ENCODE measurements at regions not wholly inside any gene's neighbourhood (a gene's known extent, or its start where the extent isn't known, plus 50 kb on each side); places are given as distances from the start of the nearest gene placed in this dataset.
"Not testable (repeated sequence)": the region's sequence is repeated elsewhere in the genome, so short reads cannot be mapped to it uniquely, and the experiment has no call there.

DNA sequence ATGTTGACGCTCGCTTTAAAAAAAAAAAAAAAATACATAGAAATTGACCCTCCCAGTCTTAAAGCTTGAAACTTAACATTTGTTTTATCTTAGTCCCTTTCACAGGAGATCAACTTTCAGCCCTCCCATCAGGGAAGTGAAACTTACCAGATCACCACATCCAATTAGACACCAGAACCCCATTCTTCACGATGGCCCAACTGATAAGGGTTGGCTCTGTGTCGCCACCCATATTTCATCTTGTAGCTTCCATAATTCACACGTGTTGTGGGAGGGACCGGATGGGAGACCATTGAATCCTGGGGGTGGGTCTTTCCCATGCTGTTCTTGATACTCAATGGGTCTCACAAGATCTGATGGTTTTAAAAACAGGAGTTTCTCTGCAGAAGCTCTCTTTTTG, 629.4 kb upstream of the KCND2 start:
- no peak for DNase-seq

DNA sequence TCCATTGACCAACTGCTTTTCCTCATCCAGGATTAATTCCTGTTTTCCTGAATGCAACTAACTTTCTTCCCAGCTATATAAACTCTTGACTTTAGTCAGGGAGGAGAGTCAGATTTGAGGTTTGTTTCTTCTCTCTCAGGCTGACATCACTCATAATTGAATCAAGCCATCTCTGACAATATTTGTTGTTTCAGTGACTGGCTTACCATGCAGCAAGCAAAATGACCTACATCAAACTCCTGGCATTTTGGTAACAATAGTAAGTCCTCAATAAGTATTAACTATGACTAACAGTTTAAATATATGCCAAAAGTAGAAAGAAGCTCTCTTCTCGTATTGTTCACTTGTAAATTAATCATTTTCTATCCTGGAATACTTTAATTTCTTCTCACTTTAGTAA, 625.7 kb upstream of the KCND2 start:
- DNase-seq = no peak

DNA sequence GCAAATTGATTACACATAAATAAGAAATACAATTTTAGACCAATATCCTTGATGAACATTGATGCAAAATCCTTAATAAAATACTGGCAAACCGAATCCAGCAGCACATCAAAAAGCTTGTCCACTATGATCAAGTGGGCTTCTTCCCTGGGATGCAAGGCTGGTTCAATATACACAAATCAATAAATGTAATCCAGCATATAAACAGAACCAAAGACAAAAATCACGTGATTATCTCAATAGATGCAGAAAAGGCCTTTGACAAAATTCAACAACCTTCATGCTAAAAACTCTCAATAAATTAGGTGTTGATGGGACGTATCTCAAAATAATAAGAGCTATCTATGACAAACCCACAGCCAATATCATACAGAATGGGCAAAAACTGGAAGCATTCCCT, 624.2 kb upstream of the KCND2 start:
- not testable (repeated sequence) for DNase-seq

DNA sequence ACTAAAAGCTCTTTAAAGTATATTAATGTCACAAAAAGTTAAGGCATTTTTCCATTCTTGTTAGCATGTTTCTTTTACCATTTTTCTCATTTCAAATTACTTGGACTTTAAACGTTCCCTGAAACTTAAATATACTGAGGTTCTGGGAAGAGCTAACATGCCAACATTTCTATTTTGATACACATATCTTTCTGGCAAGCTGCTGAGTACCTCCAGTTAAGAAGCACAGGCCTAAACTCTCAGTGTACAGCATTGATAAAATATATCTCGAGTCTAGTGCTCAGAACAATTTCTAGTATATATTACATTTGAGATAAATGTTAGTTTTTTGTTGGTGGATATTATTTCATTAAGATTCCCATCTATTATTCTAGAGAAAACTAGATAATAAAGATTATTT, 612.9 kb upstream of the KCND2 start:
- no peak for DNase-seq

DNA sequence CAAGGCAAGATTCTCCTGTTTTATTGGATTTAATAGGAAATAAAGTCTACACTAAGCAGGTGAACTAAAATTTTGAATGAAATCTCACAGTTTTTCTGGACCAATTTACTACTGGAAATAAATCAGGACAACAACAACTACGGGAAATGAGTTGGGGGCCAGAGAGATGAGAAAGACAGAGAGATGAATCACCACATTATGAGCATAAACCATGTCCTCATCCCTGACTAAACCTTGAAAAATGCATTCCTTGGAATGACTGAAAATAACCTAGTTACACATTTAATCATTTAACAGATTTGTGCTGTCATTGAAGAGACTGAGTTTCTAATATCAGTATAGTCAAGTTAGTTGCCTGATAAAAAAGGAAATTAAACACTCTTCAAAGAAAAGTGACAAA, 608.4 kb upstream of the KCND2 start:
- no peak for DNase-seq

DNA sequence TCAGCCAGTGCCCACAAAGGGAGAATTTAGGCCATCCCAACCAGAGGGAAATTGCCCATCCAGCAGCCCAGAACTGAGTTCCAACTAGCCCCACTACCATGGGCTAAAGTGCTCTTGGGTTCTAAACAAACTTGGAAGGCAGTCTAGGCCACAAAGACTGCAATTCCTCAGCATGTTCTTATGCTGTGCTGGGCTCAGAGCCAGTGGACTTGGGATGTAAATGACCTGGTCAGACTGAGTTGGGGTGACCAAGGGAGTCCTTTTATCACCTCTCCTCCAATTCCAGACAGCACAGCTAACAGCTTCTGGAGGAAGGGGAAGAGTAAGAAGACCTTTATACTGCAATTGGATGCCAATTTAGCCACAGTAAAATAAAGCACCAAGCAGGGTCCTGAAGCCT, 607.2 kb upstream of the KCND2 start:
- DNase-seq = no peak

DNA sequence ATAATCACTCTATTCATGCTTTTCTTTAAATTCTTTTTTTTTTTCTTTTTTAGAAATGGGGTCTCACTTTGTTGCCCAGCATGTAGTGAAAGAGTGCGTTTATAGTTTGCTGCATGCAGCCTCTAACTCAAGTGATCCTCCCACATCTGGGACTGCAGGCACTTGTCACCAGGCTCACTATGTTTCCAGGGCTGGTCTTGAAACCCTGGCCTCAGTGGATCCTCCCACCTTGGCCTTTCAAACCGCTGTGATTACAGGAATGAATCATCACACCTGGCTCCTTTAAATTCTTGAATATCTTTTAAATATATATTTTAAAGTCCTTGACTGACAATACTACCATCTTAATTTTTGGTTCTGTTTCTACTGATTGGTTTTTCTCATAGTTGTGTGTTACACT, 591.6 kb upstream of the KCND2 start:
- DNase-seq = no peak

DNA sequence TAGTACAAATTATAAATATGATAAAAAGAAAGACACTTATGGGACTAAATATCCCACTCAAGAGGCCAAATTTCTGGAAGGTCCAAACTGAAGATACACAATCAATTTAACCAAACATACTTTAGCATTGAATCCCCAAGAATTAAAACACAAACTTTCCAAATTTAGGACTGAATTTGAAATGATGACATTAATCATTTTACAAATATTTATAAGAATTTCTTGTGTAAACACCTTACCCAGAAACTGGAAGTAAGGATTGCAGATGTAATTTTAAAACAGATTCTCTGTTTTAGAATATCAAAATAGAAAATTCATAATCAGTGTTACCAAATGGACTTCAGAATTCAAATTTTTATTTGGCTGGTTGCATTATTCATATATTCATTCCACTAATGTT, 588.2 kb upstream of the KCND2 start:
- no peak for DNase-seq

DNA sequence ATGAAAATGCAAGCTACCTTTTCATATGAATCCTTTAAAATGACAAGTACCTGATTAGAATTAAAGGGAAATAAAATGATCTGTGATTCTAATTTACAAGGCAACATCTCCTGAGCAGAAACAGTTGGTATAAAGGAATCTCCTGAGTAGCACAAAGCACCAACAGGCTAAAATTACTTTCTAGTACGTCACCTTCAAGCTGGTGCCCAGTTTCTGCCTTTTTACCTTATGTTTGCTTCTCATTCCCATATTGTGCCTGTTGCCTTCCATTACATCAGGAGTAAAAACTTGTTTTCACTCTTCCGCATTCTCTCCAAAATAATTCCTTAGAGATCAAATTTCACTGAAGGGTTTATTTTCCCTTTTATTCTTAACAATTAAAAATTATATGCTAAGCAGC, 587.1 kb upstream of the KCND2 start:
- no peak for DNase-seq

DNA sequence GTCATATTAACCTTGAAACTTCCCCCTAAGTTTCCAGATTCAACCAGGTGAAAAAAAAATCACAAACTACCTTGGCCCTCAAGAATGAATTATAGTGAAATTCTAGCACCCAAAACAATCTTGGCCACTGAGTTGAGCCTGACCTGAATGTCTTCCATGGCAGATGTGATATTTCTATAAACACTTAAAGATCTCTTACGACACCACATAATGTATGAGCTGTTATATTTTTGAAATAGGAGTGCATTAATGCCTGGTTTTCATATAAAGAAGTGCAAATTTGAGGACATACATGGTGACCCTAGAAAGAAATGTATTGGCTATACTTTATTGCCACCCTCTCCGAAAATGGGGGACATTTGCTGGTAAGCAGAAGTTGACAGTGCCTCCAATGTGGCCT, 584.1 kb upstream of the KCND2 start:
- no peak for DNase-seq

DNA sequence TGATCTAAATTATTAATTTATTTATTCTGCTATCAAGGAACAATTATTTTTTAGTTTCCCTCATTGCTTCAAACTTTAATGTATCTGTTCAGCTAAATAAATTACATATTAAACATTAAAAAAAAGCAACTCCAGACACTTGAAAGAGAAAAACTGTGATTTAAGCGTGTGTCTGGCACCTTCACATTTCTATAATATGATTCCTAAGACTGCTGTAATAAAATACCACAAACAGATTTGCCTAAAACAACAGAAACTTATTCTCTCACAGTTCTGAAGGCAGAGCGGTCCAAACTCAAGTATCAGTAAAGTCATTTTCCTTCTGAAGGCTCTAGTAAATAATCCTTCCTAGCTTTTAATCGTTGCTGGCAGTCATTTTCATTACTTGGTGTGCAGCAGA, 580.4 kb upstream of the KCND2 start:
- DNase-seq = no peak

DNA sequence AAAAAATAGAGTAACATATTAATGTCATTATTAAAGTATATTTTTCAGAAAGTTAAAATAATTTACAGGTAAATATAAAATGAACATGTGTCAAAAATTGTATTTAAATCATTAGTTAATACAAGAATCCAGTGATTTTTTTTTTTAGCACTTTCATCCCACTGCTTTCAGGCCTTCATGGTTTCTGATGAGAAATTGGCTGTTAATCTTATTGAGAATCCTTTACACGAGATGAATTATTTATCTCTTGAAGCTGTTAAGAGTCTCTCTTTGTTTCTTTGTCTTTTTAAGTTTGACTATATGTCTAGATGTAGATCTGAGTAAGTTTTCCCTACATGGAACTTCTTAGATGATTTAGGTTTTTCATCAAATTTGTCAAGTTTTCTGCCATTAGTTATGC, 578.5 kb upstream of the KCND2 start:
- DNase-seq = no peak

DNA sequence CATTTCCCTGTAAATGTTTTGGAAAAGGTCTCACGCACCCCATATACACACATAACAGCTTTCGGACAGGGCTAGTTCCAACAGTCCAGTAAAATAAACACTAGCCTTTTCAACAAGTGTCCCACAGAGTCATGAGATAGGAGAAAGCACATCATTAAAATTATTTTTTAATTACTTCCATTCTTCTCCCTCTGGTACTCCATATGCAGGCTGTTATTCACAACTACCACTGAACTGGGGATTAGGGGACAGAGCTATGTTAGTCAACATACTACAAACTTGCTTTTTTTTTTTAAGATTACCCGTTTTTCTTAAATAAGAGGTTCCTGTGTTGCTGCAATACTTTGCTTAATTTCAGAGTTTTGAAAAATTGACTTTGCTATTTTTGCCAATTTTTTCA, 576.6 kb upstream of the KCND2 start:
- DNase-seq = no peak

DNA sequence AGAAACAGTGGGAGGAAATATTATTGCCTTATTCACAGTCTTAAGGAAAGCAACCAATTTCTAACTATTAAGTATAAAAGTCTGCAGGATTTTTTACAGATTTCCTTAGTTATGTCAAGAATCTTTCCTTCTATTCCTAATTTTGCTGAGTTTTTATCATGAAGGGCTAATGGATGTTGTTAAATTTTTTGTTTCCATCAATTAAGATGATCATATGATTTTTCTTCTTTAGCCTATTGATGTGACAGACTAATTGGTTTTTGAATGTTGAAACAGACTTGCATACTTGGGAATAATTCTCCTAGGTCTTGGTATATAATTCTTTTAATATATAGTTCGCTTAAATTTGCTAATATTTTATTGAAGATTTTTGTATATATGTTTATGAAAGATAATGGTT, 569.1 kb upstream of the KCND2 start:
- DNase-seq = no peak

DNA sequence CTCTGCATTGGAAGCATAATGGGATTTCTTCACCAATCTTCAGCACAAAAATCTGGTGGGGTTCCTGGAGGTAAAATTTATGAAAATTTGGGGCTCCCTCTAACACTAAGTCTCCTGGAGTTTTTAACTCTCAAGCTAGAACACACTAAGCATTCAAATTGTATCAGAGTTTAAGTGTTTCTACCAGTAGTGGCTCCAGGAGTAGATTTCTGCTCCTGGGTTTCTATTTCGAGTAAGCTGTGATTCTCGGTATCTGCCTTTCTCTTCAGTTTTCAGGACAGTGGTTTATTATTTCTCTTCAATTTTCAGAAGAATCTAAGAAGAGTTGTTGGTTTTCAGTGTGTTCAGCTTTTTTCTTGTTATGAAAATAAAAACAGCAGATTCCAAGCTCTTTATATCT, 566.4 kb upstream of the KCND2 start:
- no peak for DNase-seq

DNA sequence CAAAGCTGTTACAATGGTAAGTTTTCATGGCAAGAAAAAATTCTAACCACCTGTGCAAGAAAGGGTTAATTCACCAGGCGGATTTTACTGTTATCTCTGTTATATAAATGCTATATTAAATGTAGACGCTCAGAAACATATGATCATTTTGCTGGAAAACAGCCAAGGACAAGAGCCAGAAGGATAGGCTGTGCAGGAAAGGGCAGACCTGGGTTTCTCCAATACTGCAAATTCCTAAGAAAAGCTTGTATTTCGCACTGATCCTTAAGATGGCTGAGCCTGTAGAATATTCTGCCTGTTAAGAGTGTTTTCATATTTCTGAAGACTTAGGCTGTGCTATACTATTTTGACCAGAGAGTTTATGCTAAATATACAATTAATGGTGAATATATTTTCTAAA, 564.1 kb upstream of the KCND2 start:
- no peak for DNase-seq

DNA sequence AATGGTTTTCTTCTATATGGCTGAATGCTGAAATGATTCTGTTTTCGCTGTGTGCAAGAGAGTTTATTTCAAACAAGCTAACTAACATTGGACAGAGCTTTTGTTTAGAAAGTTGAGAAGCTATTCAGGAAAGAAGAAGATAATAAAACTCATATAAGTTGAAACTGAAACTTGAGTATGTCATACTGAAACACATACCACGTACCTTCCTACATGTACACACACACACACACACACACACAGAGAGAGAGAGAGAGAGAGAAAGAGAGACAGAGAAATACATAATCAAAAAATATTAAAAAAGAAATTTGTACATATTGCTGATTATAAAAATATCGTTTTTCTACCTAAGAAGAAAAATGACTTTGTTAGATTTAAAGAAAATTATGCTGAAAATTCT, 561.9 kb upstream of the KCND2 start:
- no peak for DNase-seq

DNA sequence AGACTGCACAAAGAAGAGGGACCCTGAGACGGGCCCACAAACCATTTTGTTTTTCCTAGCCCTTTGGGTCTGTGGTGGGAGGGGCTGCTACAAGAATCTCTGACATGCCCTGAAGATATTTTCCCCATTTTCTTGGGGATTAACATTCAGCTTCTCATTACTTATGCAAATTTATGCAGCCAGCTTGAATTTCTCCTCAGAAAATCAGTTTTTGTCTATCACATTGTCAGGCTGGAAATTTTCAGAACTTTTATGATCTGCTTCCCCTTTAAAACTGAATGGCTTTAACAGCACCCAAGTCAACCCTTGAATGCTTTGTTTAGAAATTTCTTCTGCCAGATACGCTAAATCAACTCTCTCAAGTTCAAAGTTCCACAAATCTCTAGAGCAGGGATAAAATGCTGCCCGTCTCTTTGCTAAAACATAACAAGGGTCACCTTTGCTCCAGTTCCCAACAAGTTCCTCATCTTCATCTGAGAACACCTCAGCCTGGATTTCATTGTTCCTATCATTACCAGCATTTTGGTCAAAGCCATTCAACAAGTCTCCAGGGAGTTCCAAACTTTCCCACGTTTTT, 560.0 kb upstream of the KCND2 start:
- DNase-seq = no peak

DNA sequence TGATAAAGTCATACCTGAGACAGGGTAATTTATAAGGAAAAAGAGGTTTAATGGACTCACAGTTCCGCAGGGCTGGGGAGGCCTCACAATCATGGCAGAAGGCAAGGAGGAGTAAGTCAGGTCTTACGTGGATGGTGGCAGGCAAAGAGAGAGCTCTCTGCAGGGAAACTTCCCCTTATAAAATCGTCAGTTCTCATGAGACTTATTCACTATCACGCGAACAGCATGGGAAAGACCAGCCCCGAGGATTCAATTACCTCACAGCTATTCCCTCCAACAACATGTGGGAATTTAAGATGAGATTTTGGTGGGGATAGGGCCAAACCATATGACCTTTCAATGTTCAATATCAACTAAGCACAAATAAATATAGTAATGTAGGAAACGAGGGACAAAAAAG, 559.4 kb upstream of the KCND2 start:
- DNase-seq = no peak

DNA sequence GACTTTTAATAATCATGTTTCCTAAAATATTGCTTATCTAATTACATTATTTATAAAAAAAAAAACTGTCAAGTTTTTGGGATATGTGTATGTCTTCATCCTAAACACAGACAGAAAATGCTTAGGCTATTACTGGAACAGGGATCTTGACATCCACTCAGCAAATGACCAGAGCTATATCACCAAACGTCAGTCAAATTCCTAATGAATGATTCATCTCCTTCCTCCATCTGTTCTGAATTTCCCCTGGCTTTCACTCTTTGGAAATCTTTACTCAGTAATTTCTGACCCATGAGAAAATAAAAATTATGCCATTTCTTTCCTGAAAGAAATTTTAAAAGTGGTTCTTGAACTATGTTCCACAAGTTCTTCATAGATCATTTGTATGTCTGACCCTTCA, 552.4 kb upstream of the KCND2 start:
- DNase-seq = no peak

DNA sequence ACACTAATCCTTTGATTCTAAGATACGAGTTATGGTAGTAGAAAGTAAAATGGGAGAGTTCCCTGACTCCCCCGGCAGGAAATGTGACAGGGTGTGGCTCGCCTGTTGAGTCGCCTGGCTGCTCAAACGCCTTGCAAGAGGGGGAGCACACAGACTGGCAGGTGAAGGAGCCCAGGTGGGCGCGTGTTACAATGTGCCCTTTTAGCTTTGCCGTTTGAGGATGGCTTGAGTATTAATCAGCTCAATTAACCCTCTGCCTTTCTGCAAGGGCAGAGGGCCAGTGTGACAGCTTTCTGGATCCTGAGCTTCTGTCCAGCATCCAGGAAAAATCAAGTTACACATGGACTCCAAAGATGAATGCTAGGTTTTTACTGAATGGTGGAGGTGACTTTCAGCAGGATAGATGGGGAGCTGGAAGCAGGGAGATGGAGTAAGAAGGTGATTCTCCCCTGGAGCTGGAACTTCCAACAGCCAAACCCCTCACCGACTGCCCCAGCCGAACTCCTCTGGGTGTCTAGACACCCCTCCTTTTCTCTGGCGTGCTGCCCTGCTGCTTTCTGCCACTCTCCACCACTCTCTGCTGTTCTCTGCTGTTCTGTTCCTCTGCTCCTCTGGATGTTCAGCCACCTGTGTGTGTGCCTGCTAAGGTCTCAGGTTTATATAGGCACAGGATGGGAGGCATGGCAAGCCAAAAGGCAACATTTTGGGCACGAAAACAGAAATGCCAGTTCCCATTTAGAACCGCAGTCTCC, 548.8 kb upstream of the KCND2 start:
- DNase-seq = no peak

DNA sequence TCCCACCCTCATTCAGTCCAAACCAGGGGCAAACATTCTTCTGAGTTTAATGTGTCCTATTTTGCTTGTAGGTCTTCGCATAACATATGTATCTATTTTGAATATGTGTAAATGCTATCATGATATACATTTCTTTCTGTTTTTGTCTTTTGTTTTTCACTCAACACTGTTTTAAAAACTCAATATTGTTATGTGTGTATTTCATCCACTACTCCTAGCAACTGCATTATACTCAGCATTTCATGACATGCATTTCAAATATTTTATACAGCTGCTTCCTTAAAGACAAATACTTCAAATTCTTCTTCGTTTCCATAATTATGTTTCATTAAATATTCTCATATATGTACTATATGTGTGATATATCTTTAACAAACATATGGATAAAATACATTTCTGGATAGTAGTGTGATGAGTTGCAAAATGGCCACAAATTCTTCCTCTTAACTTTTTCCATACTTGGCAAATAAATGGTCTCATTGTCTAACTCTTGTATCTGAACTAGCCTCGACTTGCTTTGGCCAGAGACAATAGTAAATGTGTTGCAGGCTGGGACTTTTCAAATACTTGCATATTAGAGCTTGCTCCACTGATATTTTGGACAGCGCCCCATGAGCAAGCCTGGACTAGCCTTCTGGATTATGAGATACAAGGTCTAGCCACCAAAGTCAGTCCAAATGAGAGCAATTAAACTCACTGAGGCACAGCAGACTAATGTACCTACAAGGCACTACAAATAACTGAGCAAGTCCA, 539.7 kb upstream of the KCND2 start:
- no peak for DNase-seq

DNA sequence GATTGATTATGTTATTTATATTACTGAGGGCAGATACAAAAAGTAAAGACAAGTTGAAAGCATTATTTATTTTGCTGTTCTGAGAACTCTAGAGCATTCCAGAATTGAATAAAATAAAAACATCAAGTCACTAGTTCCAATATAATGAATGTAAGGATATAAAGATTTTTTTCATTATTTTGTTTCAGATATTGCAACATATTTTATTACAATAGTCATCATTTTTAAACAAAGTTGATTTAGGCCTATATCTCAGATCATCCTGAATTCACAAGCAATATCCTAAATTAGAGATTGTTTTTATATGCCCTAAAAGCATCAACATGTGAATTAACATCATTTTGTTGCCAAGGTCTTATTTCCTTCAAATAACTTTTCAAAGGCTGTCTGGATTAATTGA, 535.6 kb upstream of the KCND2 start:
- no peak for DNase-seq

DNA sequence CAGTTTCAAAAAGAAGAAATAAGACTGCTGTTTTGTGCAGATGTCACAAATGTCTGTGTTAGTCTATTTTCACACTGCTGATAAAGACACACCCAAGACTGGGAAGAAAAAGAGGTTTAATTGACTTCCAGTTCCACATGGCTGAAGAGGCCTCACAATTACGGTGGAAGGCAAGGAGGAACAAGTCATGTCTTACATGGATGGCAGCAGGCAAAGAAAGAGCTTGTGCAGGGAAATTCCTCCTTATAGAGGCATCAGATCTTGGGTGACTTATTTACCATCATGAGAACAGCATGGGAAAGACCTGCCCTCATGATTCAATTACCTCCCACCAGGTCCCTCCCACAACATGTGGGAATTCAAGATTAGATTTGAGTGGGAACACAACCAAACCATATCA, 527.7 kb upstream of the KCND2 start:
- DNase-seq = not testable (repeated sequence)
